HEK293 (cell line): ENCODE measurements at regions not wholly inside any gene's neighbourhood (a gene's known extent, or its start where the extent isn't known, plus 50 kb on each side); places are given as distances from the start of the nearest gene placed in this dataset.

Experiments
- CTCF ChIA-PET: fragments of 350-600 bp; formaldehyde crosslinking; extraction: SDS; loops from one replicate; lab custom pipeline; 2021; ENCODE audit warnings: antibody characterized with exemption; lab: Yijun Ruan, JAX
- POLR2A ChIA-PET: fragments of 300-600 bp; formaldehyde crosslinking; extraction: SDS; loops from one replicate; lab custom pipeline; 2020; ENCODE audit warnings: antibody characterized with exemption, inconsistent platforms; lab: Yijun Ruan, JAX
- H3K27ac ChIP-seq: fragments of 200-500 bp; sonication (Bioruptor generic); 2 replicates; pipeline ENCODE4 v1.5.1; 2014; ENCODE audit warnings: low read depth, low read length, control low read depth, inconsistent platforms; ENCODE audit errors: extremely low read depth
- H3K36me3 ChIP-seq, 2 experiments: fragments of 200-500 bp in 1 of 2; sonication (Bioruptor generic) in 1 of 2; 1 replicate in 1 of 2; 2 replicates in 1 of 2; pipeline ENCODE4 v1.5.1; 2014 to 2017; ENCODE audit warnings: inconsistent platforms in 2 of 2, low read length in 2 of 2; ENCODE audit not compliant: control insufficient read depth in 2 of 2, insufficient read depth in 1 of 2
- H3K4me1 ChIP-seq: fragments of 200-500 bp; sonication (Bioruptor generic); 2 replicates; pipeline ENCODE4 v1.5.1; 2014; ENCODE audit warnings: mild to moderate bottlenecking, low read length, inconsistent platforms; ENCODE audit not compliant: control insufficient read depth, insufficient read depth
- H3K4me3 ChIP-seq: 2 replicates; pipeline ENCODE4 v1.5.1; 2011; ENCODE audit warnings: low read depth, mild to moderate bottlenecking, control low read depth, low read length, moderate library complexity
- H3K9me3 ChIP-seq: fragments of 200-500 bp; sonication (Bioruptor generic); 2 replicates; pipeline ENCODE4 v1.5.1; 2014; ENCODE audit warnings: low read depth, low read length, inconsistent platforms; ENCODE audit not compliant: control insufficient read depth, insufficient read depth
- EGR2 ChIP-seq: fragments of 450-650 bp; formaldehyde crosslinking; IDR thresholded peaks from 2 replicates; pipeline ENCODE4 v1.5.1; 2016; ENCODE audit warnings: low read depth, missing biosample characterization, missing genetic modification characterization
- KLF8 ChIP-seq: fragments of 450-650 bp; formaldehyde crosslinking; IDR thresholded peaks from 2 replicates; pipeline ENCODE4 v1.5.1; 2016; ENCODE audit warnings: missing biosample characterization, missing genetic modification characterization
- PATZ1 ChIP-seq: fragments of 450-650 bp; formaldehyde crosslinking; IDR thresholded peaks from 2 replicates; pipeline ENCODE4 v1.5.1; 2016; ENCODE audit warnings: missing biosample characterization, missing genetic modification characterization
- TCF7L2 ChIP-seq: IDR thresholded peaks from 2 replicates; pipeline ENCODE4 v1.6.1; 2011; ENCODE audit warnings: low read depth, mild to moderate bottlenecking, inconsistent platforms, low read length, moderate library complexity, borderline replicate concordance
- YY1 ChIP-seq: fragments of 450-650 bp; formaldehyde crosslinking; IDR thresholded peaks from 2 replicates; pipeline ENCODE4 v1.5.1; 2018; ENCODE audit warnings: missing biosample characterization, missing genetic modification characterization
- ZBTB10 ChIP-seq: fragments of 450-650 bp; formaldehyde crosslinking; IDR thresholded peaks from 2 replicates; pipeline ENCODE4 v1.5.1; 2016; ENCODE audit warnings: missing biosample characterization, missing genetic modification characterization
- ZBTB49 ChIP-seq: fragments of 450-650 bp; formaldehyde crosslinking; IDR thresholded peaks from 2 replicates; pipeline ENCODE4 v1.5.1; 2016; ENCODE audit warnings: missing biosample characterization, missing genetic modification characterization, low read depth
- ZNF133 ChIP-seq: fragments of 450-650 bp; formaldehyde crosslinking; IDR thresholded peaks from 2 replicates; pipeline ENCODE4 v1.5.1; 2016; ENCODE audit warnings: missing biosample characterization, missing genetic modification characterization
- ZNF214 ChIP-seq: fragments of 450-650 bp; formaldehyde crosslinking; IDR thresholded peaks from 2 replicates; pipeline ENCODE4 v1.5.1; 2017; ENCODE audit warnings: missing biosample characterization, mild to moderate bottlenecking, missing genetic modification characterization, borderline replicate concordance
- ZNF23 ChIP-seq: fragments of 450-650 bp; formaldehyde crosslinking; IDR thresholded peaks from 2 replicates; pipeline ENCODE4 v1.5.1; 2016; ENCODE audit warnings: missing biosample characterization, missing genetic modification characterization, borderline replicate concordance
- ZNF311 ChIP-seq: fragments of 450-650 bp; formaldehyde crosslinking; IDR thresholded peaks from 2 replicates; pipeline ENCODE4 v1.5.1; 2017; ENCODE audit warnings: missing biosample characterization, missing genetic modification characterization, borderline replicate concordance
- ZNF354C ChIP-seq: fragments of 450-650 bp; formaldehyde crosslinking; IDR thresholded peaks from 2 replicates; pipeline ENCODE4 v1.5.1; 2016; ENCODE audit warnings: missing biosample characterization, missing genetic modification characterization, low read depth, borderline replicate concordance
- ZNF391 ChIP-seq: fragments of 450-650 bp; formaldehyde crosslinking; IDR thresholded peaks from 2 replicates; pipeline ENCODE4 v1.5.1; 2016; ENCODE audit warnings: low read depth, missing biosample characterization, missing genetic modification characterization, borderline replicate concordance
- ZNF449 ChIP-seq: fragments of 450-650 bp; formaldehyde crosslinking; IDR thresholded peaks from 2 replicates; pipeline ENCODE4 v1.5.1; 2017; ENCODE audit warnings: missing biosample characterization, mild to moderate bottlenecking, missing genetic modification characterization, moderate library complexity
- ZNF488 ChIP-seq: fragments of 450-650 bp; formaldehyde crosslinking; IDR thresholded peaks from 2 replicates; pipeline ENCODE4 v1.5.1; 2016; ENCODE audit warnings: missing biosample characterization, missing genetic modification characterization
- ZNF514 ChIP-seq: fragments of 450-650 bp; formaldehyde crosslinking; IDR thresholded peaks from 2 replicates; pipeline ENCODE4 v1.5.1; 2016; ENCODE audit warnings: missing biosample characterization, missing genetic modification characterization
- ZNF621 ChIP-seq: fragments of 450-650 bp; formaldehyde crosslinking; IDR thresholded peaks from 2 replicates; pipeline ENCODE4 v1.5.1; 2017; ENCODE audit warnings: missing biosample characterization, missing genetic modification characterization
- ZNF670 ChIP-seq: fragments of 450-650 bp; formaldehyde crosslinking; IDR thresholded peaks from 2 replicates; pipeline ENCODE4 v1.5.1; 2016; ENCODE audit warnings: missing biosample characterization, missing genetic modification characterization, low read depth
- ZNF677 ChIP-seq: fragments of 450-650 bp; IDR thresholded peaks from 2 replicates; pipeline ENCODE4 v1.5.0; 2018; ENCODE audit warnings: missing biosample characterization, mild to moderate bottlenecking, missing genetic modification characterization, moderate library complexity
- ZNF701 ChIP-seq: fragments of 450-650 bp; formaldehyde crosslinking; IDR thresholded peaks from 2 replicates; pipeline ENCODE4 v1.5.1; 2016; ENCODE audit warnings: missing biosample characterization, missing genetic modification characterization

- no peaks in the 10 kb centered on the region for H3K9me3 ChIP-seq
- no peaks in the 10 kb centered on the region for H3K4me1 ChIP-seq
- no peak overlapping the region for H3K27ac ChIP-seq
- CTCF ChIA-PET, result no interaction called here
- TF ChIP-seq ZNF214 (tag by site-specific recombination) (no peak), ZNF354C (tag by site-specific recombination) (no peak), ZNF514 (tag by site-specific recombination) (no peak), ZNF133 (tag by site-specific recombination) (no peak), ZNF311 (tag by site-specific recombination) (no peak), PATZ1 (tag by site-specific recombination) (no peak), ZBTB49 (tag by site-specific recombination) (no peak), ZNF449 (tag by site-specific recombination) (no peak), ZNF488 (tag by site-specific recombination) (no peak), KLF8 (tag by site-specific recombination) (no peak), TCF7L2 (no peak), ZBTB10 (no peak), ZNF23 (tag by site-specific recombination) (no peak), ZNF621 (tag by site-specific recombination) (no peak), ZNF701 (no peak), YY1 (tag by site-specific recombination) (no peak), EGR2 (no peak), ZNF670 (tag by site-specific recombination) (no peak), ZNF677 (no peak), ZNF391 (tag by site-specific recombination) (no peak)
- H3K36me3 ChIP-seq, result no peaks in the 10 kb centered on the region
- H3K4me3 ChIP-seq, result no peak overlapping the region
- POLR2A ChIA-PET, result no interaction called here
These were observed 157.3 kb downstream of the CPEB2 start for GRCh38 chr4:15159477-15160019.
